GM12872 (cell line): ENCODE measurements at regions not wholly inside any gene's neighbourhood (a gene's known extent, or its start where the extent isn't known, plus 50 kb on each side); places are given as distances from the start of the nearest gene placed in this dataset.

Experiments
- TF ChIP-seq, protein P1 (sequence below): IDR thresholded peaks from 3 replicates; pipeline ENCODE4 v1.5.1; 2011; ENCODE audit warnings: low read depth, mild to moderate bottlenecking, low read length, moderate library complexity; ENCODE audit not compliant: insufficient read depth

DNA sequence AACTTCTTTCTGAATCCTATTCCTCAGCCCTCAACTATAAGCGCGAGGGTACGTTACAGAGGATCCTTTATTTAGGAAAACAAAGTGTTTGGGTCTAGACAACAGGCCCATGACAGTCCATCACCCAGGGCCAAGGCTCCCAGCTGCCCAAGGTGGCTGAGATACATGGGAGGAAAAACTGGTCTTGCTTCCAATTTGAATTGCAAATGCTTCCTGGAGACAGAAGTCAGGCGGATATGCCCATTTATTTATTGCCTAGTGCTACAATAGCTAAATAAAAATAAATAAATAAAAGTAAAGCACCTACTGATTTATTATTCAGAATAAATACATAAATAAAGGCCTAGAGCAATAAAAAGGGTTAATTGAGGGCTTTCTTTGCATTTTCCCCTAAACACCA, 248.7 kb downstream of the DHX15 start:
- TF ChIP-seq, protein P1, sequence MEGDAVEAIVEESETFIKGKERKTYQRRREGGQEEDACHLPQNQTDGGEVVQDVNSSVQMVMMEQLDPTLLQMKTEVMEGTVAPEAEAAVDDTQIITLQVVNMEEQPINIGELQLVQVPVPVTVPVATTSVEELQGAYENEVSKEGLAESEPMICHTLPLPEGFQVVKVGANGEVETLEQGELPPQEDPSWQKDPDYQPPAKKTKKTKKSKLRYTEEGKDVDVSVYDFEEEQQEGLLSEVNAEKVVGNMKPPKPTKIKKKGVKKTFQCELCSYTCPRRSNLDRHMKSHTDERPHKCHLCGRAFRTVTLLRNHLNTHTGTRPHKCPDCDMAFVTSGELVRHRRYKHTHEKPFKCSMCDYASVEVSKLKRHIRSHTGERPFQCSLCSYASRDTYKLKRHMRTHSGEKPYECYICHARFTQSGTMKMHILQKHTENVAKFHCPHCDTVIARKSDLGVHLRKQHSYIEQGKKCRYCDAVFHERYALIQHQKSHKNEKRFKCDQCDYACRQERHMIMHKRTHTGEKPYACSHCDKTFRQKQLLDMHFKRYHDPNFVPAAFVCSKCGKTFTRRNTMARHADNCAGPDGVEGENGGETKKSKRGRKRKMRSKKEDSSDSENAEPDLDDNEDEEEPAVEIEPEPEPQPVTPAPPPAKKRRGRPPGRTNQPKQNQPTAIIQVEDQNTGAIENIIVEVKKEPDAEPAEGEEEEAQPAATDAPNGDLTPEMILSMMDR: no peak

DNA sequence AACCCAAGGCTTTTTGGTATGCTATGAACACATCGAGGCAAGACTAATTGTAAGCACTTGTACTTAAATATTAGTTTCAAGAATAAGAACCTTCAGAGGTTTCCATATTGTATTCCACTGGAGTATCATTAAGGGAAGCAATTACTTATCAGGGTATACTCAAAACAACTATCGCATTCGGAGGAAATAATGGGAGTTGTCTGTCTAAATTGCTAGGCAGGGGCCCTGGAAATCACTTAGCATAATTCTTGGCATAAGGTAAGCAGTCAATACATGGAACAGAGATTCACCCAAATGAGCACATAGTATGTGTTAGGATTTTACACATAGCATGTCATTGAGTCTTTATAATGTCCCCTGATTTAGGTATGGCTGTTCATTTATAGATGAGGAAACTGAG, 249.4 kb downstream of the DHX15 start:
- TF ChIP-seq, protein P1: no peak

DNA sequence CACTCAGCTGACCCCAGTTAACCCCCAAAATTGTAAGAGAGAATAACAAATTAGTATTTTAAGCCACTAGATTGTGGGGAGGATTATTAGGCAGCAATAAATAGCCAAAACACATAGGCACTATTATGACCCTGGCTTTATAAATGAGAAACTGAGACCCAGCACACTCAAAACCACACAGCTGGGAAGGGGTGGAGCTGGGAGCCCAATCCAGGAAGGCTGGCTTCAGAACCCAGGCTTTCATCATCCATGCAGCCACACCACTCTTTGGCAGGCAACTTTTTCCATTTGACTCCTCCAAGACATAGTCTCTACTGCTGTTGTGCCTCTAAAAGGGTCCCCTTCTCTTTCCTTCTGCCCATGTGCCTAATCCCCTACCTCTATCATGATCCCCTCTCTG, 253.8 kb downstream of the DHX15 start:
- TF ChIP-seq, protein P1: no peak

DNA sequence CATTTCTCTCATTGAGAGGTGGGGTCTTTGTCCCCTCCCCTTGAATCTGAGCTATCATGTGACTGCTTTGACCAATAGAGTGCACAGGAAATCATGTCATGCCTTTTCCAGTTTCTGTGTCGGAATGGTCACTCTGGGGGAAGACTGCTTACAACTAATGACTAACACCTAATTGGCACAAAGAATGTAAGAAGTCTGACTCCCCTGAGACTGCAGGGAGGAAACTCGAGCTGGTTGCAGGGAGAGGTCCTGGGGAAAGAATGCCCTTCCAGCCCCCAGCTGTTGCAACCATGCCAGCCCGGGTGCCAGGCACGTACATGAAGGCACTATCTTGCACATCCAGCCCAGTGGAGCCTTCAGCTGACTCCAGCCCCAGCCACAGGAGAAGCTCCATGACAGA, 254.2 kb downstream of the DHX15 start:
- TF ChIP-seq, protein P1: no peak

DNA sequence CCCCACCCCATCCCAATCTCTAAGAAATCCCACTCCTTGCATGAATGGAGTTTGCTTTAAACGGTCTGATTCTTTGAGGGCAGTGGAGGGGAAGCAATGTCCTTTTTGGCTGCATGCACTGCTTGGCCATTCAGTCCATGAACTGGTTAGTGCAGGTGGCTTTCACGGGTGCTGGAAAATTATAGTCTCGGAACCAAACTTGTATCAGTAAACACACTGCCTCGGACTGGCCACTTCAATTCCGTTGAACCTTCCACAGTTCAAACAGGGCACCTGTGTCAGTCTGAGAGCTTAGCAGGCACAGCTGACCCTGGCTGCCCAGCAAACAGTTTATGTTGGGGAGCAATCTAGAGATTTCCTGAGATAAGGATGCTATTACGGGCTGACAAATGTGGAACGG, 255.6 kb downstream of the DHX15 start:
- TF ChIP-seq, protein P1: no peak

DNA sequence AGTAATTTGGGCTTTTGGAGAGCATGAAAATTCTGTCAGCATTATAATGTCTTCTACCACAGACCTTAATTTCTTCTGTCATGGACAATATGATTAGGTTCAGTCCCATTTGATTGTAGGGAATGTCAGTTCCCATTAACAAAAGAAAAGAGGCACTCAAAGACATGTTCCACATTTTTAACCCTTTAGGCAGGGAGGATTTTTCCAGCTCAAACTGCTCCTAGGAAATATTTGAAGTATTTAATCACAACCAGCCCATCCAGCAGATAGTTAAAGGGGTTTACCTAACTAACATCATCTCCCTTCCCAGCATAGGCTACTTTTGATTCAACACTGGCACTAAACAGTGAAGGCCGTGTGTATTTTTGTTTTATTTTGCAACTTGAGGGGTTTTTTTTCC, 256.0 kb downstream of the DHX15 start:
- TF ChIP-seq, protein P1: no peak

DNA sequence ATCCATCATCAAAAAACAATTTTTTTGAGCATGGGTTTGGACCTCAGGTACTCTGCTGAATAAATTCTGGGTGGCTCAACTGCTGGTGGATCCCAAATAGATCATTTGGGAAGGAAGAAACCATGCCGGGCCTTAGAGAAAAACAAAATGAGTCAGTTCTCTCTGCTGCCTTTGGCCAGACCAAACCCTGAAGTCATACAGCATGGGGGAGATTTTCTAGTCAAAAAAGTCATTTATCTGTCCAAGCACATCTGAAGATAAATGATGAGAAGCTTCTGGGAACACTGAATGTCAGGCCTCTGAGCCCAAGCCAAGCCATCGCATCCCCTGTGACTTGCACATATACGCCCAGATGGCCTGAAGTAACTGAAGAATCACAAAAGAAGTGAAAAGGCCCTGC, 261.4 kb downstream of the DHX15 start:
- TF ChIP-seq, protein P1: no peak

DNA sequence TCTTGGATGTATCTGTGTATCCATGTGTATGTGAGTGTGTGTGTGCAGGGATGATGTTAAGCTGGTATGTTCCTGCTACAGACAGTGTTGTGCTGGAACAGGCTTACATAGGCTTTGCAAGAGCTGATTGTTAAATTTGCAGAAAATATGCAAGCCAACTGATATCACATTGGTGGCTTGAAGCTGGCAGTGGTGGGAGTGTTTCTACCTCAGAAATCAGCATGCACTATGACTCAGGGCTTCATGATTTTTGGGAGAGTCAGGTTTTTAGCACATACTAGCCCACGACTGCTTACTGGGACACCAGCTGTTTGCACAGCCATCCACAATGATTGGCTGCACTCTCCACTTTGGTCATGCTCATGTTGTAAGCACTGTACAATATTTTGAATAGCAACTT, 261.8 kb downstream of the DHX15 start:
- TF ChIP-seq, protein P1: no peak
